ENCODE measurements at regions not wholly inside any gene's neighbourhood (a gene's known extent, or its start where the extent isn't known, plus 50 kb on each side); places are given as distances from the start of the nearest gene placed in this dataset.

DNA sequence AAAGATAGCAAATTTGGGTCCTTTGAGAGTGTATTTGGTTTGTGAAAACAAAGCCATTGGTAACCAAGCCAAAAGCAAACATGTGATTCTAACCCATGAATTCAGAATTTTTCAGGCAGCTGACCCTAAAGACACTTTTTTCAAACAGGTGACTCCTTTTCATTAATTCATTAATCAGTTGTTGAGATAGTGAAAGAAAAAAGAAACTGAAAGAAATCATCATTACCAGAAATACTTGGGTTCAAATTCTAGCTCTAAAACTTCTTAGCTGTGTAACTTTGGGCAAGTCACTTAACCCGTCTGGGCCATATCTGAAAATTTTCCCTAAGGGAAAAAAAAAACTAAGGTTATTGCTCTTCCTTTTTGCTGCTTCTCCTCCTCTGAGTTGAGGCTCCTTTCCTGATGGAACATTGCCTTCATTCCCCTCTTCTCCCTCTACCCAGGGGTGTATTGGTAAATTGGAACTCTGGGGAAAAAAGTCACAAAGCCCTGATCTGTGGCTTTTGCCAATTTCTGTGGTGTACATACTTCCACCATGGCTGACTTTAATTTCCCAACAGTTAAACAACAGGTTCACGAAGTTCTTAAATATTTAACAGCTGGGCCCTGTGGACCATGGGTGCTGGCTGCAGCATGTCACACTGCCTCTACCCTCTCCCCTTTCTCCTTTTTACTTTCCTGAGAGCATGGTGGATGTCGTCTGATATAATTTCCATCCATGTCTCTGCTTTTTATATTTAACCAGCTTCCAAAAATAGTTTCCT is 120.3 kb downstream of the ASB7 start:
- 0 out of 2 replicates have a peak, but pooled peaks cover 2% of the 10 kb centered on the region for H3K4me1 ChIP-seq (ENCODE audit: insufficient read depth)
- H4K20me1 ChIP-seq (replicated peaks; ENCODE audit: insufficient read depth) = no peaks in the 10 kb centered on the region
- Mint-ChIP-seq H3K27ac (no peak overlapping the region), H3K4me1 (peaks cover 3% of the 10 kb centered on the region), H3K9me3 (no peaks in the 10 kb centered on the region; the same call in 2 of the 3 replicates), H3K27me3 (ENCODE audit: insufficient read depth, low read depth, poor library complexity) (peaks cover 7% of the 10 kb centered on the region), H3K4me3 (no peak overlapping the region), H3K36me3 (ENCODE audit: low read depth) (no peaks in the 10 kb centered on the region)
- H3K27ac ChIP-seq (ENCODE audit: low read depth) = no peak overlapping the region
- H3K27me3 ChIP-seq (ENCODE audit: insufficient read depth) = no peaks in the 10 kb centered on the region
- TF ChIP-seq EZH2phosphoT487 (IDR thresholded peaks at IDR 0.05; ENCODE audit: unreplicated experiment) (no peak), ZNF114 (CRISPR knock-in tag; IDR thresholded peaks at IDR 0.05) (no peak), STAT1 (IDR thresholded peaks at IDR 0.05; ENCODE audit: unreplicated experiment) (no peak), JUNB (IDR thresholded peaks at IDR 0.05; ENCODE audit: unreplicated experiment) (no peak), POLR2AphosphoS5 (IDR thresholded peaks at IDR 0.05; ENCODE audit: low read depth) (no peak), ZNF331 (CRISPR knock-in tag; IDR thresholded peaks at IDR 0.05; ENCODE audit: low read depth) (no peak), EZH2 (IDR thresholded peaks at IDR 0.05; ENCODE audit: low read depth, unreplicated experiment) (no peak), CREB1 (CRISPR knock-in tag; IDR thresholded peaks at IDR 0.05; ENCODE audit: low read depth) (no peak), NANOG (IDR thresholded peaks at IDR 0.05; ENCODE audit: borderline replicate concordance) (no peak)
- TF ChIP-seq, protein P1, sequence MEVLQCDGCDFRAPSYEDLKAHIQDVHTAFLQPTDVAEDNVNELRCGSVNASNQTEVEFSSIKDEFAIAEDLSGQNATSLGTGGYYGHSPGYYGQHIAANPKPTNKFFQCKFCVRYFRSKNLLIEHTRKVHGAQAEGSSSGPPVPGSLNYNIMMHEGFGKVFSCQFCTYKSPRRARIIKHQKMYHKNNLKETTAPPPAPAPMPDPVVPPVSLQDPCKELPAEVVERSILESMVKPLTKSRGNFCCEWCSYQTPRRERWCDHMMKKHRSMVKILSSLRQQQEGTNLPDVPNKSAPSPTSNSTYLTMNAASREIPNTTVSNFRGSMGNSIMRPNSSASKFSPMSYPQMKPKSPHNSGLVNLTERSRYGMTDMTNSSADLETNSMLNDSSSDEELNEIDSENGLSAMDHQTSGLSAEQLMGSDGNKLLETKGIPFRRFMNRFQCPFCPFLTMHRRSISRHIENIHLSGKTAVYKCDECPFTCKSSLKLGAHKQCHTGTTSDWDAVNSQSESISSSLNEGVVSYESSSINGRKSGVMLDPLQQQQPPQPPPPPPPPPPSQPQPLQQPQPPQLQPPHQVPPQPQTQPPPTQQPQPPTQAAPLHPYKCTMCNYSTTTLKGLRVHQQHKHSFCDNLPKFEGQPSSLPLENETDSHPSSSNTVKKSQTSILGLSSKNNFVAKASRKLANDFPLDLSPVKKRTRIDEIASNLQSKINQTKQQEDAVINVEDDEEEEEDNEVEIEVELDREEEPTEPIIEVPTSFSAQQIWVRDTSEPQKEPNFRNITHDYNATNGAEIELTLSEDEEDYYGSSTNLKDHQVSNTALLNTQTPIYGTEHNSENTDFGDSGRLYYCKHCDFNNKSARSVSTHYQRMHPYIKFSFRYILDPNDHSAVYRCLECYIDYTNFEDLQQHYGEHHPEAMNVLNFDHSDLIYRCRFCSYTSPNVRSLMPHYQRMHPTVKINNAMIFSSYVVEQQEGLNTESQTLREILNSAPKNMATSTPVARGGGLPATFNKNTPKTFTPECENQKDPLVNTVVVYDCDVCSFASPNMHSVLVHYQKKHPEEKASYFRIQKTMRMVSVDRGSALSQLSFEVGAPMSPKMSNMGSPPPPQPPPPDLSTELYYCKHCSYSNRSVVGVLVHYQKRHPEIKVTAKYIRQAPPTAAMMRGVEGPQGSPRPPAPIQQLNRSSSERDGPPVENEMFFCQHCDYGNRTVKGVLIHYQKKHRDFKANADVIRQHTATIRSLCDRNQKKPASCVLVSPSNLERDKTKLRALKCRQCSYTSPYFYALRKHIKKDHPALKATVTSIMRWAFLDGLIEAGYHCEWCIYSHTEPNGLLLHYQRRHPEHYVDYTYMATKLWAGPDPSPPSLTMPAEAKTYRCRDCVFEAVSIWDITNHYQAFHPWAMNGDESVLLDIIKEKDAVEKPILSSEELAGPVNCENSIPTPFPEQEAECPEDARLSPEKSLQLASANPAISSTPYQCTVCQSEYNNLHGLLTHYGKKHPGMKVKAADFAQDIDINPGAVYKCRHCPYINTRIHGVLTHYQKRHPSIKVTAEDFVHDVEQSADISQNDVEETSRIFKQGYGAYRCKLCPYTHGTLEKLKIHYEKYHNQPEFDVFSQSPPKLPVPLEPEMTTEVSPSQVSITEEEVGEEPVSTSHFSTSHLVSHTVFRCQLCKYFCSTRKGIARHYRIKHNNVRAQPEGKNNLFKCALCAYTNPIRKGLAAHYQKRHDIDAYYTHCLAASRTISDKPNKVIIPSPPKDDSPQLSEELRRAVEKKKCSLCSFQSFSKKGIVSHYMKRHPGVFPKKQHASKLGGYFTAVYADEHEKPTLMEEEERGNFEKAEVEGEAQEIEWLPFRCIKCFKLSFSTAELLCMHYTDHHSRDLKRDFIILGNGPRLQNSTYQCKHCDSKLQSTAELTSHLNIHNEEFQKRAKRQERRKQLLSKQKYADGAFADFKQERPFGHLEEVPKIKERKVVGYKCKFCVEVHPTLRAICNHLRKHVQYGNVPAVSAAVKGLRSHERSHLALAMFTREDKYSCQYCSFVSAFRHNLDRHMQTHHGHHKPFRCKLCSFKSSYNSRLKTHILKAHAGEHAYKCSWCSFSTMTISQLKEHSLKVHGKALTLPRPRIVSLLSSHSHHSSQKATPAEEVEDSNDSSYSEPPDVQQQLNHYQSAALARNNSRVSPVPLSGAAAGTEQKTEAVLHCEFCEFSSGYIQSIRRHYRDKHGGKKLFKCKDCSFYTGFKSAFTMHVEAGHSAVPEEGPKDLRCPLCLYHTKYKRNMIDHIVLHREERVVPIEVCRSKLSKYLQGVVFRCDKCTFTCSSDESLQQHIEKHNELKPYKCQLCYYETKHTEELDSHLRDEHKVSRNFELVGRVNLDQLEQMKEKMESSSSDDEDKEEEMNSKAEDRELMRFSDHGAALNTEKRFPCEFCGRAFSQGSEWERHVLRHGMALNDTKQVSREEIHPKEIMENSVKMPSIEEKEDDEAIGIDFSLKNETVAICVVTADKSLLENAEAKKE (CRISPR knock-in tag; IDR thresholded peaks at IDR 0.05) = no peak
- TF ChIP-seq, protein P2, sequence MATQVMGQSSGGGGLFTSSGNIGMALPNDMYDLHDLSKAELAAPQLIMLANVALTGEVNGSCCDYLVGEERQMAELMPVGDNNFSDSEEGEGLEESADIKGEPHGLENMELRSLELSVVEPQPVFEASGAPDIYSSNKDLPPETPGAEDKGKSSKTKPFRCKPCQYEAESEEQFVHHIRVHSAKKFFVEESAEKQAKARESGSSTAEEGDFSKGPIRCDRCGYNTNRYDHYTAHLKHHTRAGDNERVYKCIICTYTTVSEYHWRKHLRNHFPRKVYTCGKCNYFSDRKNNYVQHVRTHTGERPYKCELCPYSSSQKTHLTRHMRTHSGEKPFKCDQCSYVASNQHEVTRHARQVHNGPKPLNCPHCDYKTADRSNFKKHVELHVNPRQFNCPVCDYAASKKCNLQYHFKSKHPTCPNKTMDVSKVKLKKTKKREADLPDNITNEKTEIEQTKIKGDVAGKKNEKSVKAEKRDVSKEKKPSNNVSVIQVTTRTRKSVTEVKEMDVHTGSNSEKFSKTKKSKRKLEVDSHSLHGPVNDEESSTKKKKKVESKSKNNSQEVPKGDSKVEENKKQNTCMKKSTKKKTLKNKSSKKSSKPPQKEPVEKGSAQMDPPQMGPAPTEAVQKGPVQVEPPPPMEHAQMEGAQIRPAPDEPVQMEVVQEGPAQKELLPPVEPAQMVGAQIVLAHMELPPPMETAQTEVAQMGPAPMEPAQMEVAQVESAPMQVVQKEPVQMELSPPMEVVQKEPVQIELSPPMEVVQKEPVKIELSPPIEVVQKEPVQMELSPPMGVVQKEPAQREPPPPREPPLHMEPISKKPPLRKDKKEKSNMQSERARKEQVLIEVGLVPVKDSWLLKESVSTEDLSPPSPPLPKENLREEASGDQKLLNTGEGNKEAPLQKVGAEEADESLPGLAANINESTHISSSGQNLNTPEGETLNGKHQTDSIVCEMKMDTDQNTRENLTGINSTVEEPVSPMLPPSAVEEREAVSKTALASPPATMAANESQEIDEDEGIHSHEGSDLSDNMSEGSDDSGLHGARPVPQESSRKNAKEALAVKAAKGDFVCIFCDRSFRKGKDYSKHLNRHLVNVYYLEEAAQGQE (IDR thresholded peaks at IDR 0.05; ENCODE audit: unreplicated experiment) = no peak
- TF ChIP-seq, protein P3, sequence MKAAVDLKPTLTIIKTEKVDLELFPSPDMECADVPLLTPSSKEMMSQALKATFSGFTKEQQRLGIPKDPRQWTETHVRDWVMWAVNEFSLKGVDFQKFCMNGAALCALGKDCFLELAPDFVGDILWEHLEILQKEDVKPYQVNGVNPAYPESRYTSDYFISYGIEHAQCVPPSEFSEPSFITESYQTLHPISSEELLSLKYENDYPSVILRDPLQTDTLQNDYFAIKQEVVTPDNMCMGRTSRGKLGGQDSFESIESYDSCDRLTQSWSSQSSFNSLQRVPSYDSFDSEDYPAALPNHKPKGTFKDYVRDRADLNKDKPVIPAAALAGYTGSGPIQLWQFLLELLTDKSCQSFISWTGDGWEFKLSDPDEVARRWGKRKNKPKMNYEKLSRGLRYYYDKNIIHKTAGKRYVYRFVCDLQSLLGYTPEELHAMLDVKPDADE (IDR thresholded peaks at IDR 0.05) = no peak
- TF ChIP-seq, protein P4, sequence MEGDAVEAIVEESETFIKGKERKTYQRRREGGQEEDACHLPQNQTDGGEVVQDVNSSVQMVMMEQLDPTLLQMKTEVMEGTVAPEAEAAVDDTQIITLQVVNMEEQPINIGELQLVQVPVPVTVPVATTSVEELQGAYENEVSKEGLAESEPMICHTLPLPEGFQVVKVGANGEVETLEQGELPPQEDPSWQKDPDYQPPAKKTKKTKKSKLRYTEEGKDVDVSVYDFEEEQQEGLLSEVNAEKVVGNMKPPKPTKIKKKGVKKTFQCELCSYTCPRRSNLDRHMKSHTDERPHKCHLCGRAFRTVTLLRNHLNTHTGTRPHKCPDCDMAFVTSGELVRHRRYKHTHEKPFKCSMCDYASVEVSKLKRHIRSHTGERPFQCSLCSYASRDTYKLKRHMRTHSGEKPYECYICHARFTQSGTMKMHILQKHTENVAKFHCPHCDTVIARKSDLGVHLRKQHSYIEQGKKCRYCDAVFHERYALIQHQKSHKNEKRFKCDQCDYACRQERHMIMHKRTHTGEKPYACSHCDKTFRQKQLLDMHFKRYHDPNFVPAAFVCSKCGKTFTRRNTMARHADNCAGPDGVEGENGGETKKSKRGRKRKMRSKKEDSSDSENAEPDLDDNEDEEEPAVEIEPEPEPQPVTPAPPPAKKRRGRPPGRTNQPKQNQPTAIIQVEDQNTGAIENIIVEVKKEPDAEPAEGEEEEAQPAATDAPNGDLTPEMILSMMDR (conservative IDR thresholded peaks at IDR 0.05; ENCODE audit: low read depth in 2 of 2) = no peak
- no peaks in the 10 kb centered on the region for H3K79me2 ChIP-seq (replicated peaks; ENCODE audit: insufficient read depth)
- no peaks in the 10 kb centered on the region for H3F3A ChIP-seq (replicated peaks; ENCODE audit: low read depth)
- no peak for DNase-seq (ENCODE audit: low spot score)
- H3K9me2 ChIP-seq (ENCODE audit: insufficient read depth) = no peaks in the 10 kb centered on the region
- H3K36me3 ChIP-seq (ENCODE audit: insufficient read depth) = no peaks in the 10 kb centered on the region
- no peak for ATAC-seq
- no peak overlapping the region for H2AFZ ChIP-seq
- no peak overlapping the region for H3K4me3 ChIP-seq
- H3K4me2 ChIP-seq = no peak overlapping the region

Measured in GM23338 (cell line).